HCEC 1CT (cell line): ENCODE measurements at regions not wholly inside any gene's neighbourhood (a gene's known extent, or its start where the extent isn't known, plus 50 kb on each side); places are given as distances from the start of the nearest gene placed in this dataset.
A peak's percentile ranks its signal among the peaks of the same experiment; 100 is the strongest.

Experiments used
- DNase-seq: peaks from one replicate; pipeline ENCODE4 v3.0.0-alpha.2; 2017

GRCh38 chr3:152780553-152780952 lies 54.4 kb upstream of the P2RY1 start:
- peak; percentile 17 for DNase-seq

- DNase-seq: no peak
Measured at GRCh38 chr3:152785051-152785450, 49.9 kb upstream of the P2RY1 start.
